ENCODE measurements at regions not wholly inside any gene's neighbourhood (a gene's known extent, or its start where the extent isn't known, plus 50 kb on each side); places are given as distances from the start of the nearest gene placed in this dataset. TPM values are rescaled to one million over a fixed set of nuclear protein-coding genes. Genes with fewer than 3 reads are reported as not detected.

DNA sequence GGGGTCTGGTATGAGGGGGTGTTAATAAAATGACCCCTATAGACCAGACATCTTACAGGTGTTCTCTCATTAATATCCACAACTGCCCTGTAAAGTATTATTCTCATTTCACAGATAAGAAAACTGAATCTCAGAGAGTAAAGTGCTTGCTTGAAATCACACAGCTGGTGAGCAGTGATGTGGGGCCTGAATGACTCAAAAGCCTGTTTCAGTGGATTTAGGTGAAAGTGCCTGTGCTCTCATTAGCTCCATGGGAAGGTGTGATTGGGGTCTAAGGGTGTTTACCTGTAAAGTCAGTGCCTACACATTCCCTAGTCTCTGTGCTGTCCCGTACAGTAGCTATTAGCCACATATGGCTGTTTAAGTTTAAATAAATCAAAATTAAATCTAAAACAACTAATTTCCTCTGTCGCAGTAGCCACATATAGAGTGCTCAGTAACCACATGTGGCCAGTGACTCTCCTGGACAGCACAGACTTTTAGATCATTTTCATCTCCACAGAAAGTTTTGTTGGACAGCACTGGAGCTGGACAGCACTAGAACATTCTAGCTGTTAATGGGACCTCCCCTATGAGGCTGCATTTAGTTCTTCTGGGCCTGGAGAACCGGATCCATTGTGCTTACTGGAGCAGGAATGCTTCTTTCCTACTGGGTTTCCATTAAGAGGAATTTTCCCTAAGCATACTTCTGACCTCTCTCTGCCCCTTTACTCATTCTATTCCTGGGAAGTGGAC is 52.5 kb upstream of the SEMA6A start:
- H3K4me3 ChIP-seq (ENCODE audit: low read depth, low read length) = no peak overlapping the region
- no peak for DNase-seq (ENCODE audit: low read depth)
- TF ChIP-seq, protein P1, sequence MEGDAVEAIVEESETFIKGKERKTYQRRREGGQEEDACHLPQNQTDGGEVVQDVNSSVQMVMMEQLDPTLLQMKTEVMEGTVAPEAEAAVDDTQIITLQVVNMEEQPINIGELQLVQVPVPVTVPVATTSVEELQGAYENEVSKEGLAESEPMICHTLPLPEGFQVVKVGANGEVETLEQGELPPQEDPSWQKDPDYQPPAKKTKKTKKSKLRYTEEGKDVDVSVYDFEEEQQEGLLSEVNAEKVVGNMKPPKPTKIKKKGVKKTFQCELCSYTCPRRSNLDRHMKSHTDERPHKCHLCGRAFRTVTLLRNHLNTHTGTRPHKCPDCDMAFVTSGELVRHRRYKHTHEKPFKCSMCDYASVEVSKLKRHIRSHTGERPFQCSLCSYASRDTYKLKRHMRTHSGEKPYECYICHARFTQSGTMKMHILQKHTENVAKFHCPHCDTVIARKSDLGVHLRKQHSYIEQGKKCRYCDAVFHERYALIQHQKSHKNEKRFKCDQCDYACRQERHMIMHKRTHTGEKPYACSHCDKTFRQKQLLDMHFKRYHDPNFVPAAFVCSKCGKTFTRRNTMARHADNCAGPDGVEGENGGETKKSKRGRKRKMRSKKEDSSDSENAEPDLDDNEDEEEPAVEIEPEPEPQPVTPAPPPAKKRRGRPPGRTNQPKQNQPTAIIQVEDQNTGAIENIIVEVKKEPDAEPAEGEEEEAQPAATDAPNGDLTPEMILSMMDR (IDR thresholded peaks at IDR 0.05; ENCODE audit: insufficient read depth, low read depth, low read length) = no peak

DNA sequence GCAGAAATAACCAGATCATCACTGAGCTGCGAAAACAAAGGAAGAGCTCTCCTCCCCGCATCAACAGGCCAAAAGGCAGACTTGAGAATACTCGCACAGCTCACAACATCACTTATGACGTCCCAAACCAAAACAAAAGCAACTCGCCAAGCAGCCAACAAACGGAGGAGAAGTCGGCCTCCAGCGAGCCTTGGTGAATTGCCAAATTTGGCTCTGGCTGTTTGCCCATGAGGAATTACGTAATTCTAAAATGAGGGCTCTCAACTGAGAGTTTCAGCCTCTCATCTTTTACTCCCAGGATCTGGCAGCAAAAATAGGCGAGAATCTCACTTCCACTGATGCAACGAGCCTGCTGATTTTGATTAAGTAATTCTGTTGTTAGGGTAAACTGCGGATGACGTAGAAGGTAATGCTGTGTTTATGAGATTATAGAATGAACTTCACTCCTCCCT is 51.7 kb upstream of the SEMA6A start:
- TF ChIP-seq, protein P1 (IDR thresholded peaks at IDR 0.05; ENCODE audit: insufficient read depth, low read depth, low read length) = no peak
- no peak overlapping the region for H3K4me3 ChIP-seq (ENCODE audit: low read depth, low read length)
- peak; percentile 70 for DNase-seq (ENCODE audit: low read depth)

Small RNAs in the stretch of these regions (small RNA-seq; reads per million reads assigned to genes)
- gene AC093534.1 (not detected), gene RNU7-34P (not detected)
